ENCODE measurements at regions not wholly inside any gene's neighbourhood (a gene's known extent, or its start where the extent isn't known, plus 50 kb on each side); places are given as distances from the start of the nearest gene placed in this dataset.
A peak's percentile ranks its signal among the peaks of the same experiment; 100 is the strongest.
"Not testable (repeated sequence)": the region's sequence is repeated elsewhere in the genome, so short reads cannot be mapped to it uniquely, and the experiment has no call there.

- H3K4me1 Mint-ChIP-seq; H3K9me3 Mint-ChIP-seq; H3K4me3 Mint-ChIP-seq; H3K36me3 Mint-ChIP-seq (ENCODE audit: low read depth); H3K27ac Mint-ChIP-seq: not testable (repeated sequence)
- H3K27me3 Mint-ChIP-seq (ENCODE audit: low read depth), result peaks cover 34% of the 10 kb centered on the region
- peak; percentile 73 to 86 (median 79) for TF ChIP-seq CTCF (IDR thresholded peaks at IDR 0.05; ENCODE audit: unreplicated experiment in 3 of 3)
Observed at GRCh38 chr6:28686446-28687027, 160.9 kb downstream of the GPX5 start.

- H3K36me3 Mint-ChIP-seq (ENCODE audit: low read depth); H3K27ac Mint-ChIP-seq; H3K4me1 Mint-ChIP-seq; H3K9me3 Mint-ChIP-seq; H3K4me3 Mint-ChIP-seq: not testable (repeated sequence)
- peaks cover 43% of the 10 kb centered on the region for H3K27me3 Mint-ChIP-seq (ENCODE audit: low read depth)
Observed at GRCh38 chr6:28687309-28687981, 161.8 kb downstream of the GPX5 start.

GRCh38 chr6:28691991-28692390, 166.3 kb downstream of the GPX5 start:
- H3K27ac Mint-ChIP-seq; H3K4me3 Mint-ChIP-seq; H3K9me3 Mint-ChIP-seq; H3K36me3 Mint-ChIP-seq (ENCODE audit: low read depth): not testable (repeated sequence)
- Mint-ChIP-seq H3K4me1 (peaks cover 20% of the 10 kb centered on the region), H3K27me3 (ENCODE audit: low read depth) (peaks cover 71% of the 10 kb centered on the region)

GRCh38 chr6:28693033-28693750, 167.5 kb downstream of the GPX5 start:
- Mint-ChIP-seq H3K4me3 (peak overlapping the region; percentile 68 to 71 (median 70)), H3K9me3 (no peaks in the 10 kb centered on the region), H3K27ac (no peak overlapping the region), H3K27me3 (ENCODE audit: low read depth) (peaks cover 76% of the 10 kb centered on the region), H3K4me1 (peaks cover 20% of the 10 kb centered on the region), H3K36me3 (ENCODE audit: low read depth) (no peaks in the 10 kb centered on the region)
- TF ChIP-seq CTCF (IDR thresholded peaks at IDR 0.05; ENCODE audit: unreplicated experiment in 3 of 3), result no peak

- Mint-ChIP-seq H3K9me3 (no peaks in the 10 kb centered on the region), H3K4me3 (peak overlapping the region; percentile 68 to 71 (median 70)), H3K4me1 (peaks cover 20% of the 10 kb centered on the region), H3K36me3 (ENCODE audit: low read depth) (no peaks in the 10 kb centered on the region), H3K27ac (no peak overlapping the region), H3K27me3 (ENCODE audit: low read depth) (peaks cover 82% of the 10 kb centered on the region)
- TF ChIP-seq CTCF (IDR thresholded peaks at IDR 0.05; ENCODE audit: unreplicated experiment in 3 of 3), result no peak
Observed at GRCh38 chr6:28693751-28694443, 168.2 kb downstream of the GPX5 start.

GRCh38 chr6:28695715-28696114, 170.0 kb downstream of the GPX5 start:
- Mint-ChIP-seq H3K4me1 (peaks cover 20% of the 10 kb centered on the region), H3K27ac (no peak overlapping the region), H3K4me3 (no peak overlapping the region), H3K36me3 (ENCODE audit: low read depth) (no peaks in the 10 kb centered on the region), H3K9me3 (no peaks in the 10 kb centered on the region), H3K27me3 (ENCODE audit: low read depth) (peaks cover 89% of the 10 kb centered on the region)
- no peak for TF ChIP-seq CTCF (IDR thresholded peaks at IDR 0.05; ENCODE audit: unreplicated experiment in 3 of 3)
